GM12874 (cell line): ENCODE measurements at regions not wholly inside any gene's neighbourhood (a gene's known extent, or its start where the extent isn't known, plus 50 kb on each side); places are given as distances from the start of the nearest gene placed in this dataset.

Source experiments
- CTCF ChIP-seq: IDR thresholded peaks from 2 replicates; pipeline ENCODE4 v1.5.1; 2011; ENCODE audit warnings: low read depth, mild to moderate bottlenecking, control low read depth, low read length, moderate library complexity; ENCODE audit not compliant: insufficient read depth

GRCh38 chr10:31098046-31098445 lies 66.4 kb upstream of the ZNF438 start:
- TF ChIP-seq CTCF, result no peak

- no peak for TF ChIP-seq CTCF
Measured at GRCh38 chr10:31099094-31099493, 67.4 kb upstream of the ZNF438 start.

GRCh38 chr10:31099664-31100063 lies 68.0 kb upstream of the ZNF438 start:
- TF ChIP-seq CTCF, result no peak

- TF ChIP-seq CTCF, result no peak
Measured at GRCh38 chr10:31100115-31100601, 68.5 kb upstream of the ZNF438 start.

GRCh38 chr10:31100662-31101061 lies 69.0 kb upstream of the ZNF438 start:
- no peak for TF ChIP-seq CTCF

- no peak for TF ChIP-seq CTCF
Measured at GRCh38 chr10:31101123-31101522, 69.5 kb upstream of the ZNF438 start.

- TF ChIP-seq CTCF, result no peak
Measured at GRCh38 chr10:31102421-31102820, 70.8 kb upstream of the ZNF438 start.

- TF ChIP-seq CTCF, result no peak
Measured at GRCh38 chr10:31103112-31103511, 71.4 kb upstream of the ZNF438 start.
